Liver (tissue), 8 donors: ENCODE measurements at regions not wholly inside any gene's neighbourhood (a gene's known extent, or its start where the extent isn't known, plus 50 kb on each side); places are given as distances from the start of the nearest gene placed in this dataset.

ENCODE experiments used
- DNase-seq: peaks from one replicate; pipeline ENCODE4 v3.0.0-alpha.2; 2017; ENCODE audit warnings: low spot score
- H3K27ac ChIP-seq, 2 donors: one replicate each; pipeline ENCODE4 v1.7.0; 2013; ENCODE audit warnings: inconsistent platforms in 2 of 2, low read length in 2 of 2, control low read depth in 1 of 2, low read depth in 1 of 2, mild to moderate bottlenecking in 1 of 2
- H3K27me3 ChIP-seq, 4 donors: one replicate each; pipeline versions ENCODE4 v1.6.1 to v1.7.0; 2013; ENCODE audit warnings: low read length in 3 of 4, inconsistent platforms in 1 of 4, mild to moderate bottlenecking in 1 of 4, moderate library complexity in 1 of 4; ENCODE audit not compliant: control insufficient read depth in 4 of 4, insufficient read depth in 4 of 4
- H3K36me3 ChIP-seq, 4 donors: one replicate each; pipeline versions ENCODE4 v1.6.1 to v1.7.0; 2013; ENCODE audit warnings: low read length in 3 of 4, mild to moderate bottlenecking in 3 of 4, low read depth in 1 of 4, moderate library complexity in 1 of 4; ENCODE audit not compliant: control insufficient read depth in 4 of 4, insufficient read depth in 3 of 4
- H3K4me1 ChIP-seq, 4 donors: one replicate each; pipeline versions ENCODE4 v1.6.1 to v1.7.0; 2013; ENCODE audit warnings: low read length in 3 of 4, mild to moderate bottlenecking in 3 of 4, moderate library complexity in 1 of 4; ENCODE audit not compliant: control insufficient read depth in 4 of 4, insufficient read depth in 4 of 4
- H3K4me3 ChIP-seq, 3 donors: one replicate each; pipeline versions ENCODE4 v1.6.1 to v1.7.0; 2013; ENCODE audit warnings: low read length in 3 of 3, control low read depth in 1 of 3, low read depth in 1 of 3, mild to moderate bottlenecking in 1 of 3
- H3K9ac ChIP-seq, 2 donors: one replicate each; pipeline ENCODE4 v1.7.0; 2013; ENCODE audit warnings: low read length in 2 of 2, mild to moderate bottlenecking in 2 of 2, moderate library complexity in 2 of 2, control low read depth in 1 of 2, low read depth in 1 of 2
- H3K9me3 ChIP-seq, 4 donors: one replicate each; pipeline versions ENCODE4 v1.6.1 to v1.7.0; 2013; ENCODE audit warnings: low read length in 3 of 4; ENCODE audit not compliant: control insufficient read depth in 4 of 4
- CTCF ChIP-seq: fragments of 150-350 bp; IDR thresholded peaks from 2 replicates; pipeline ENCODE4 v1.5.1; 2017; ENCODE audit warnings: improper control_type of control experiment, low read depth, low read length; ENCODE audit not compliant: missing input control
- EGR1 ChIP-seq, 2 donors: IDR thresholded peaks; 2 replicates each; pipeline ENCODE4 v1.6.1; 2016 to 2018; ENCODE audit warnings: antibody characterized with exemption in 2 of 2, low read depth in 2 of 2
- FOXA1 ChIP-seq: IDR thresholded peaks from 2 replicates; pipeline ENCODE4 v1.6.1; 2016; ENCODE audit warnings: antibody characterized with exemption
- FOXA2 ChIP-seq: IDR thresholded peaks from 2 replicates; pipeline ENCODE4 v1.6.1; 2016; ENCODE audit warnings: antibody characterized with exemption
- GABPA ChIP-seq, 2 donors: IDR thresholded peaks in 1 of 2; conservative IDR thresholded peaks in 1 of 2; 2 replicates each; pipeline ENCODE4 v1.6.1; 2016; ENCODE audit warnings: antibody characterized with exemption in 2 of 2, mild to moderate bottlenecking in 1 of 2, moderate library complexity in 1 of 2
- HNF4A ChIP-seq, 2 donors: conservative IDR thresholded peaks; 2 replicates each; pipeline ENCODE4 v1.6.1; 2016; ENCODE audit warnings: antibody characterized with exemption in 2 of 2, mild to moderate bottlenecking in 2 of 2
- HNF4G ChIP-seq: IDR thresholded peaks from 2 replicates; pipeline ENCODE4 v1.6.1; 2016; ENCODE audit warnings: antibody characterized with exemption
- NR2F2 ChIP-seq: IDR thresholded peaks from 2 replicates; pipeline ENCODE4 v1.6.1; 2016; ENCODE audit warnings: antibody characterized with exemption
- RAD21 ChIP-seq, 2 donors: IDR thresholded peaks; 2 replicates each; pipeline ENCODE4 v1.6.1; 2016; ENCODE audit warnings: antibody characterized with exemption in 2 of 2, mild to moderate bottlenecking in 2 of 2
- REST ChIP-seq: IDR thresholded peaks from 2 replicates; pipeline ENCODE4 v1.6.1; 2016; ENCODE audit warnings: antibody characterized with exemption, mild to moderate bottlenecking
- RXRA ChIP-seq, 2 donors: IDR thresholded peaks; 2 replicates each; pipeline ENCODE4 v1.6.1; 2017 to 2018; ENCODE audit warnings: antibody characterized with exemption in 2 of 2, mild to moderate bottlenecking in 1 of 2
- SP1 ChIP-seq: IDR thresholded peaks from 2 replicates; pipeline ENCODE4 v1.6.1; 2018; ENCODE audit warnings: antibody characterized with exemption, mild to moderate bottlenecking
- TAF1 ChIP-seq: conservative IDR thresholded peaks from 2 replicates; pipeline ENCODE4 v1.6.1; 2016; ENCODE audit warnings: antibody characterized with exemption, mild to moderate bottlenecking
- WGBS: extraction: QIAGEN DNeasy Blood & Tissue Kit; methylation state at CpG from one replicate; pipeline ENCODE4 v1.1.7; 2013; 5-methylcytosine and 5-hydroxymethylcytosine counted together
- donor health status: healthy.
- donor health status: healthy.
- donor health status: healthy.
- donor health status: healthy.
- donor health status: healthy.

- Histone ChIP-seq H3K36me3 (no peaks in the 10 kb centered on the region), H3K9me3 (no peaks in the 10 kb centered on the region), H3K4me1 (no peaks in the 10 kb centered on the region), H3K27ac (no peak overlapping the region), H3K4me3 (no peak overlapping the region), H3K27me3 (peaks cover 0 to 4% (median 0%) of the 10 kb centered on the region in 4 donors), H3K9ac (no peak overlapping the region)
- no peak for TF ChIP-seq RAD21 (IDR thresholded peaks at IDR 0.05)
- TF ChIP-seq SP1 = no peak
- TF ChIP-seq FOXA2 = no peak
- TF ChIP-seq EGR1 (IDR thresholded peaks at IDR 0.05; ENCODE audit: low read depth in 2 of 2) = no peak
- no peak for TF ChIP-seq FOXA1
- no peak for TF ChIP-seq HNF4G
- no peak for TF ChIP-seq GABPA (IDR thresholded peaks at IDR 0.05 in 1 of 2, conservative IDR thresholded peaks at IDR 0.05 in 1 of 2)
- TF ChIP-seq REST = no peak
- no peak for TF ChIP-seq TAF1
- no peak for TF ChIP-seq NR2F2
- TF ChIP-seq CTCF = no peak
- WGBS = 89% methylated on average over 10 of the region's 10 CpGs
- no peak for DNase-seq
These were observed 75.9 kb downstream of the TMEM18 start for GRCh38 chr2:601387-601698.

- no peaks in the 10 kb centered on the region for H3K27me3 ChIP-seq
- 86% methylated on average over 23 of the region's 23 CpGs for WGBS
- H3K9me3 ChIP-seq = no peaks in the 10 kb centered on the region
- H3K4me3 ChIP-seq = no peak overlapping the region
- H3K4me1 ChIP-seq = no peaks in the 10 kb centered on the region
- H3K36me3 ChIP-seq = no peaks in the 10 kb centered on the region
- H3K27ac ChIP-seq = no peak overlapping the region
- no peak for DNase-seq
- TF ChIP-seq RXRA (IDR thresholded peaks at IDR 0.05) = no peak
- TF ChIP-seq HNF4A (conservative IDR thresholded peaks at IDR 0.05) = no peak
- no peak overlapping the region for H3K9ac ChIP-seq
These were observed 76.4 kb downstream of the TMEM18 start for GRCh38 chr2:600542-601386.

GRCh38 chr2:599601-600000, 77.6 kb downstream of the TMEM18 start:
- 67% methylated on average over 8 of the region's 8 CpGs for WGBS
- Histone ChIP-seq H3K36me3 (no peaks in the 10 kb centered on the region), H3K4me1 (no peaks in the 10 kb centered on the region), H3K9me3 (no peaks in the 10 kb centered on the region), H3K27me3 (no peaks in the 10 kb centered on the region), H3K27ac (no peak overlapping the region), H3K4me3 (no peak overlapping the region), H3K9ac (no peak overlapping the region)
- DNase-seq = no peak
- no peak for TF ChIP-seq FOXA1
- no peak for TF ChIP-seq GABPA (IDR thresholded peaks at IDR 0.05 in 1 of 2, conservative IDR thresholded peaks at IDR 0.05 in 1 of 2)
